ENCODE measurements at regions not wholly inside any gene's neighbourhood (a gene's known extent, or its start where the extent isn't known, plus 50 kb on each side); places are given as distances from the start of the nearest gene placed in this dataset.
"Not testable (repeated sequence)": the region's sequence is repeated elsewhere in the genome, so short reads cannot be mapped to it uniquely, and the experiment has no call there.

DNA sequence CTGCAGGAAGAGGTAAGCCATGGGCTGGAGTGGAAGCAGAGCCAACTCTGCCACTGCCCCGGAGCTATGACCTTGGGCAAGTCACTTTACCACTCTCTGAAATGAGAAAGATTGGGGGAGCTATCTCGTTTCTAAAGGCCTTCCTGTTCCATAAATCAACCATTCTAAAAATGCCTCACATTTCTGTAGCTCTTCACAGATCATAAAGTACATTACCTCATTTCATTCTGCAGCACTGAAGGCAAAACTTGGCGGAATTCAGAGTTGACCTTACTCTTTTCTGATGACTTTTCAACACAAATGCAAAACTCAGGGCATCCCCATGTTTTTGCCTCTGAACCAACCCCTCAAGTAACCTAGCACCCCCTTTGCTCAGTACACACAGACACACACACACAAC lies 404.0 kb upstream of the NFIA start:
- DNase-seq: no peak
- no peak overlapping the region for H3K27ac ChIP-seq (ENCODE audit: low read length)
- H3K36me3 ChIP-seq (ENCODE audit: control insufficient read depth, insufficient read depth, low read length): no peaks in the 10 kb centered on the region
- no peak overlapping the region for H3K4me3 ChIP-seq (ENCODE audit: low read length)
- no peaks in the 10 kb centered on the region for H3K27me3 ChIP-seq (ENCODE audit: control insufficient read depth, insufficient read depth, low read length)
- no peaks in the 10 kb centered on the region for H3K9me3 ChIP-seq (ENCODE audit: control insufficient read depth, low read depth, low read length)
- WGBS (ENCODE audit: insufficient coverage, low lambda C conversion rate): no CpG with 5 or more reads among the region's 3 CpGs
- no peaks in the 10 kb centered on the region for H3K4me1 ChIP-seq (ENCODE audit: control insufficient read depth, insufficient read depth, low read length)

DNA sequence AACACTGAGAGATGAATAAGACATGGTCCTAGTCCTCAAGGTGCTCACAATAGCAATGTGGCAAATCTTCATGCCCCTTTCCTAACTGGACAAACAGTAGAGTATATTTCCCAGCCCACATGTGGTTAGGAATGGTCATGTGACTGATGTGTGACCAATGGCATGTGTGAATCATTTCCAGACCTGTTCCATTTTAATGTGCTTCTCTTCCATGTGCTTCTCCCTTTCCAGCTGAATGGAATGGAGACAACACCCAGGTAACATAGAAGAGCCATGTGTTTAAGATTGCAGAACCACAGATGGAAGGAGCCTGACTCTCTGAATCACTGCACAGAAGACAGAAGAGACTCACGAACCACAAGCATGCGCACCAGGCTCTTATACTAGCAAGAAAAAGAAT lies 409.9 kb upstream of the NFIA start:
- Histone ChIP-seq H3K4me3 (ENCODE audit: low read length) (no peak overlapping the region), H3K4me1 (ENCODE audit: control insufficient read depth, insufficient read depth, low read length) (no peaks in the 10 kb centered on the region), H3K27ac (ENCODE audit: low read length) (no peak overlapping the region), H3K27me3 (ENCODE audit: control insufficient read depth, insufficient read depth, low read length) (no peaks in the 10 kb centered on the region), H3K36me3 (ENCODE audit: control insufficient read depth, insufficient read depth, low read length) (no peaks in the 10 kb centered on the region), H3K9me3 (ENCODE audit: control insufficient read depth, low read depth, low read length) (no peaks in the 10 kb centered on the region)
- no CpG with 5 or more reads among the region's 2 CpGs for WGBS (ENCODE audit: insufficient coverage, low lambda C conversion rate)
- DNase-seq: no peak

DNA sequence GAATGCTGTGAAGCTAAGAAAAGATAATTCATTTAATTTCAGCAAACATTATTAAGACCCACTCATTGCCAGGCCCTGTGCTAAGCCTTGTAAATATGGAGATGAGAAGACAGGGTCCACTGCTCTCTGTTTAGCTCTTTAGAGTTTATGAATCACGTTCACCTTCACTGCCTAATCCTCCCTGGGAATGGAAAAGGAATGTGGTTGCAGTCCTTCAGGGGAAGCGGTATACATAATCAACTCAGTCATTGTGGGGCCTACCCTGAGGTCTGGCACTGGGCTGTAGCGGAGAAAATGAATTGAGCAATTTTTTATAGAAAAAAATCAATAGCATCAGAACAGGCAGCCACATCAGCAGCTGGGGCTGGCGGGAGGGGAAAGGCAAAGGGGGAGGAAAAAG lies 412.1 kb upstream of the NFIA start:
- DNase-seq: no peak
- Histone ChIP-seq H3K4me1 (ENCODE audit: control insufficient read depth, insufficient read depth, low read length) (no peaks in the 10 kb centered on the region), H3K36me3 (ENCODE audit: control insufficient read depth, insufficient read depth, low read length) (no peaks in the 10 kb centered on the region), H3K4me3 (ENCODE audit: low read length) (no peak overlapping the region), H3K27me3 (ENCODE audit: control insufficient read depth, insufficient read depth, low read length) (no peaks in the 10 kb centered on the region), H3K27ac (ENCODE audit: low read length) (no peak overlapping the region), H3K9me3 (ENCODE audit: control insufficient read depth, low read depth, low read length) (no peaks in the 10 kb centered on the region)
- 71% methylated on average over 1 of the region's 4 CpGs for WGBS (ENCODE audit: insufficient coverage, low lambda C conversion rate)

DNA sequence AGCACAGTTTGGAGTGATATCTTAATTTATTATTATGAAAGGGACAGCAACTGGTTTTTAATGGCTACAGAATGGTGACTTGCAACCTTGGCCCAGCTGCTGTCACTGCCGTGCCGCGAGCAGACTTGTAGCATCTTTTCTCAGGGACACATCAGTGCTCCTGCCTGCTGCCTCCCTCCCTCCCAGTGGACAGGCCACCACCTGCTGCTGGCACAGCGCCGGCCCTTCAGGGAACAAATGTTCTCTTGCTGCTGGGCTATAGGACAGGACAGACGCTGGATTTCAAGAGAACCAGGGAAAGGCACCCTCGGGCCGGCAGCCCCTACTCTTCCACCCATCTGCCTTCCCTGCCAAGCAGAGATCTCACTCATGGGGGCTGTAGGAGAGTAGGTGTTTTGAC lies 413.8 kb upstream of the NFIA start:
- Histone ChIP-seq H3K4me1 (ENCODE audit: control insufficient read depth, insufficient read depth, low read length) (no peaks in the 10 kb centered on the region), H3K9me3 (ENCODE audit: control insufficient read depth, low read depth, low read length) (no peaks in the 10 kb centered on the region), H3K36me3 (ENCODE audit: control insufficient read depth, insufficient read depth, low read length) (no peaks in the 10 kb centered on the region), H3K27me3 (ENCODE audit: control insufficient read depth, insufficient read depth, low read length) (peaks cover 3% of the 10 kb centered on the region), H3K4me3 (ENCODE audit: low read length) (no peak overlapping the region), H3K27ac (ENCODE audit: low read length) (no peak overlapping the region)
- no CpG with 5 or more reads among the region's 8 CpGs for WGBS (ENCODE audit: insufficient coverage, low lambda C conversion rate)
- DNase-seq: no peak

DNA sequence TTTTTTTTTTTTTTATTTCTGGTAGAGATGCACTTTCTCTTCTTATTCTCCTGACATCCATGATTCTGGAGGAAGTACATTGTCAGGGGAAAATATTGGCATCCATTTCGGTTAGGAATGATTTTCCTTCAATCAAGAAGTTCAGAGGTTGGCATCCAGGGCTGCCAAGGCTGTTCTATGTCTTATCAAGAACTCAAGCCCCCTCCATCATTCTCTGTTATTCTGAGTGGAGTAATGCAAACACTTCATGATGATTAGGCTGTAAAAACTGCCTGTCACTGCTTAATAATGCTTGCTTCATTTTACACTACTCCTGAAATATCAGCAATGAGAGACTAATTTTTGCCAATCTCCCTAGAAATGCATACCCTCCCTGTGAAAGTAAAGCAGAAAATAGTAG lies 417.1 kb upstream of the NFIA start:
- H3K4me3 ChIP-seq (ENCODE audit: low read length): no peak overlapping the region
- no peaks in the 10 kb centered on the region for H3K36me3 ChIP-seq (ENCODE audit: control insufficient read depth, insufficient read depth, low read length)
- no CpG with 5 or more reads among the region's 1 CpG for WGBS (ENCODE audit: insufficient coverage, low lambda C conversion rate)

DNA sequence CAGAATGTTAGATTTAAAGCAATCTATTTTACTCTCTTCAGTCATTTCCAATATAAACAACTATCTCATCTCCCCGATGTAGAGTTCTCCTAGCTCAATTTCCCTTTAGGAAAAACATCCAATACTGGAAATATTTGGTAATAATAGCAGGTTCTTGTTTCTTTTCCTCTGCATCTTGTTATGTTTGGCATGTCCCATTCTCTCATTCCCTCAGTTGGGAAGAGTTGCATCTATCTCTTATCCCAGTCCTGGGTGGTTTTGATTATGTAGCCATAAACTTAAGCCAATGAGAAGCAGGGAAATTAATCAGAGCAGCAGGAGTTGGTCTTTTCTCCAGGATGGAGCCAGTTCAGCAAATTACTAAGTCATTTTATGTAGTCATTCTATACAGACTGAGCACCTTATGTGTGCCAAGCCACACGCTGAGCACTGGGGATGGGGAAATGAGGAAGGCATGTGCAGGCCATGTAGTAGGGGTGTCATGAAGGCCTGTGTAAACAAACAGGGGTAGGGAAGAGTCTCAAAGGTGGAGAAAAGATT lies 418.2 kb upstream of the NFIA start:
- Histone ChIP-seq H3K27ac (ENCODE audit: low read length) (no peak overlapping the region), H3K36me3 (ENCODE audit: control insufficient read depth, insufficient read depth, low read length) (no peaks in the 10 kb centered on the region), H3K4me3 (ENCODE audit: low read length) (no peak overlapping the region), H3K4me1 (ENCODE audit: control insufficient read depth, insufficient read depth, low read length) (no peaks in the 10 kb centered on the region), H3K9me3 (ENCODE audit: control insufficient read depth, low read depth, low read length) (no peaks in the 10 kb centered on the region), H3K27me3 (ENCODE audit: control insufficient read depth, insufficient read depth, low read length) (peaks cover 4% of the 10 kb centered on the region)
- WGBS (ENCODE audit: insufficient coverage, low lambda C conversion rate): 100% methylated on average over 1 of the region's 2 CpGs
- no peak for DNase-seq

More for the DNA sequence above, 417.1 kb upstream of the NFIA start:
- H3K4me1 ChIP-seq (ENCODE audit: control insufficient read depth, insufficient read depth, low read length): no peaks in the 10 kb centered on the region
- peaks cover 4% of the 10 kb centered on the region for H3K27me3 ChIP-seq (ENCODE audit: control insufficient read depth, insufficient read depth, low read length)
- no peaks in the 10 kb centered on the region for H3K9me3 ChIP-seq (ENCODE audit: control insufficient read depth, low read depth, low read length)
- no peak for DNase-seq
- no peak overlapping the region for H3K27ac ChIP-seq (ENCODE audit: low read length)

DNA sequence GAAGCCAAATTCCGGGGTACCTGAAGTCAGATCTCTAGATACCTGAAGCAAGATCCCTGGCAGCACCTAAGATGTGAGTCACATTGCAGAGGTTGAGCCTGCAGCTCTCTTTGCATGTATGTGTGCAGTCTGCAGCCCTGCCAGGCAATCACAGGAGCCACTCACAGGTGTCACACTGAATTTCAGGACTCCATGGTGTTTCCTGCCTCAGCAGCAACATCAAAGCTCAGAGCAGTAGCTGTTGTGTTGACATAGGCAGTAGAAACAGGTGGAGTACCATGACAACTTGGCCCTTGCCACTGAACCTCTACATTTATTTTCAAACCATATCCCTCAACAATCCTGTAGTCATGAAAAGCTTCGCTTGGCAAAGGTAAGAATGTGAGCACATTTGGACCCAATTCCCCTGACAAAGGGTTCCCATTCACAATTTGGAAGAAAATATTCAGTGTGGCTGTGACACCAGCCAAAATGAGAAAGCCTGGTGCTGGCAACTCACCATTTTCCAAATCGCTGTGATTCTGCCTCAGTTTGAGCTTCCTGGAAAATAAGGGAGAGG lies 419.8 kb upstream of the NFIA start:
- no peak for DNase-seq

DNA sequence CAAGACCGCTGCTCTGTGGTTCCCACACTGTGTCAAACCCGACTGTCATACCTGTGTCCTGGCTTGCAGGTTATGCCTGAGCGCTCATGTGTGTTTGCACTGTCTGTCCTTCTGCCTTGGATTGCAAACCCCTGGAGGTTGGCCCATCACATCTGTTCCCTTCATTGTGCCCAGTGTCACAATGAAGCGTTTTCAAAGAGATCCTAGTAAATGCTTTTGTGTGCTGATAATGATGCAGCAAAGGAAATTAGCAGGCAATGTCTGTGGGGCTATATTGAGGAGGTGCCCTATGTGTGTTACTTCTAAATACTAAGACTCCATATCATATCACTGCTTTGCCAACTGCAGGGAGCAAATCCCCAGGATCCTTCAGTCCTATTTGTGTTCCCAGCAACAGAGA lies 424.4 kb upstream of the NFIA start:
- Histone ChIP-seq H3K27ac (ENCODE audit: low read length) (no peak overlapping the region), H3K4me1 (ENCODE audit: control insufficient read depth, insufficient read depth, low read length) (no peaks in the 10 kb centered on the region), H3K9me3 (ENCODE audit: control insufficient read depth, low read depth, low read length) (no peaks in the 10 kb centered on the region), H3K36me3 (ENCODE audit: control insufficient read depth, insufficient read depth, low read length) (no peaks in the 10 kb centered on the region), H3K27me3 (ENCODE audit: control insufficient read depth, insufficient read depth, low read length) (peaks cover 2% of the 10 kb centered on the region), H3K4me3 (ENCODE audit: low read length) (no peak overlapping the region)
- no peak for DNase-seq
- no CpG with 5 or more reads among the region's 4 CpGs for WGBS (ENCODE audit: insufficient coverage, low lambda C conversion rate)

More for the DNA sequence above, 419.8 kb upstream of the NFIA start:
- no peaks in the 10 kb centered on the region for H3K4me1 ChIP-seq (ENCODE audit: control insufficient read depth, insufficient read depth, low read length)
- peaks cover 6% of the 10 kb centered on the region for H3K27me3 ChIP-seq (ENCODE audit: control insufficient read depth, insufficient read depth, low read length)
- H3K9me3 ChIP-seq (ENCODE audit: control insufficient read depth, low read depth, low read length): no peaks in the 10 kb centered on the region
- H3K27ac ChIP-seq (ENCODE audit: low read length): no peak overlapping the region
- no peak overlapping the region for H3K4me3 ChIP-seq (ENCODE audit: low read length)
- WGBS (ENCODE audit: insufficient coverage, low lambda C conversion rate): no CpG with 5 or more reads among the region's 3 CpGs
- H3K36me3 ChIP-seq (ENCODE audit: control insufficient read depth, insufficient read depth, low read length): no peaks in the 10 kb centered on the region

DNA sequence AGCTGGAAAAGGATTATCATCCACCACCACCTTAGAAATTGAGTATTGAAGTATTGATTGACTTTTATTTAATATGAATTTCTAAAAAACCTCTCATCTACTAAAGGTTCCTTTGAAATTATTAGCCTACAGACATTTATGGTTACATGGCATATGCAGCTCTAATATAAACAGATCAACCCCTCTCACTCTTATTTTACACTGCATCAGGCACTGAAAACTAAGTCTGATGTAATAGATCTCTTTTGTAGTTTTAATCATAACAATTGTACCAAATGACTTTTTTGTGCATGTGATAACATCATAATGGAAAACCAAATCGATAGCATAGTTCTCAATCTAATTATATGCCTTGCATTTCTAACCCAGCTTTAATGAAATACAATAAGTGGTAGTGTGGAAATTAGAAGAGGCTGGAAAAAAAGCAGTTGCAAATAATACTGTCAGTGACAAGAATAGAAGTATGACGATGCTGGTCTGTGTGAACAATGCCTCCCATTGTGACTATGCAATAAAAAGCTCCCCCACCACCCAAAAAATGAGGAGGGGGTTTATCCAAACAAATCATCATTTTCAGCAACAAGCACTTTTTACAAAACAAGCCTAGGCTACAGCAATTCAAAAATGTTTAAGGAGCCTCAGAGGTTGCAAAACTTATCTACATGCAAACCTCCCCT lies 426.5 kb upstream of the NFIA start:
- H3K9me3 ChIP-seq (ENCODE audit: control insufficient read depth, low read depth, low read length): no peaks in the 10 kb centered on the region
- no peaks in the 10 kb centered on the region for H3K4me1 ChIP-seq (ENCODE audit: control insufficient read depth, insufficient read depth, low read length)
- no peak overlapping the region for H3K27ac ChIP-seq (ENCODE audit: low read length)
- DNase-seq: no peak
- H3K36me3 ChIP-seq (ENCODE audit: control insufficient read depth, insufficient read depth, low read length): no peaks in the 10 kb centered on the region
- H3K27me3 ChIP-seq (ENCODE audit: control insufficient read depth, insufficient read depth, low read length): peaks cover 2% of the 10 kb centered on the region
- 80% methylated on average over 1 of the region's 2 CpGs for WGBS (ENCODE audit: insufficient coverage, low lambda C conversion rate)
- no peak overlapping the region for H3K4me3 ChIP-seq (ENCODE audit: low read length)

DNA sequence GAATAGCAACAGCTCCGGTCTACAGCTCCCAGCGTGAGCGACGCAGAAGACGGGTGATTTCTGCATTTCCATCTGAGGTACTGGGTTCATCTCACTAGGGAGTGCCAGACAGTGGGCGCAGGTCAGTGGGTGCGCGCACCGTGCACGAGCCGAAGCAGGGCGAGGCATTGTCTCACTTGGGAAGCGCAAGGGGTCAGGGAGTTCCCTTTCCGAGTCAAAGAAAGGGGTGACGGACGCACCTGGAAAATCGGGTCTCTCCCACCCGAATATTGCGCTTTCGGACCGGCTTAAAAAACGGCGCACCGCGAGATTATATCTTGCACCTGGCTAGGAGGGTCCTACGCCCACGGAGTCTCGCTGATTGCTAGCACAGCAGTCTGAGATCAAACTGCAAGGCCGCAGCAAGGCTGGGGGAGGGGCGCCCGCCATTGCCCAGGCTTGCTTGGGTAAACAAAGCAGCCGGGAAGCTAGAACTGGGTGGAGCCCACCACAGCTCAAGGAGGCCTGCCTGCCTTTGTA lies 442.3 kb upstream of the NFIA start:
- not testable (repeated sequence) for H3K9me3 ChIP-seq (ENCODE audit: control insufficient read depth, low read depth, low read length); H3K4me3 ChIP-seq (ENCODE audit: low read length); H3K27me3 ChIP-seq (ENCODE audit: control insufficient read depth, insufficient read depth, low read length); H3K27ac ChIP-seq (ENCODE audit: low read length); DNase-seq; H3K4me1 ChIP-seq (ENCODE audit: control insufficient read depth, insufficient read depth, low read length); H3K36me3 ChIP-seq (ENCODE audit: control insufficient read depth, insufficient read depth, low read length)
- WGBS (ENCODE audit: insufficient coverage, low lambda C conversion rate): no CpG with 5 or more reads among the region's 32 CpGs

DNA sequence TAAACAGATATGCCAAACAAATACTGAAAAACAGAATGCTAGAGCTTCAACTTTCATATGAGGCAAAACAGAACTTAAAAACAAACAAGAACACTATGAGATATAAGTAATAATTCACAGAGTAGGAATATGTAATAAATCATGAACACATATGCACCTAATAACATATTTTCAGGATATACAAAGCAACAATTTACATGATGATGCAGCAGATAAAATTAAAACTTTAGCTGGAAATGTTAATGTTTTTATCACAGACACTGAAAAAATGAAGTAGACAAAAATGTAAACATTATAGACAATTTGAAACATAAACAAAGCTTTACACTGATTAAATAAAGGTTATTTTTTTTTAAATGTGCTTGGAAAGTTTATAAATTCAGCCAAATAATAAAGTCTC lies 443.1 kb upstream of the NFIA start:
- DNase-seq: no peak
- H3K9me3 ChIP-seq (ENCODE audit: control insufficient read depth, low read depth, low read length): no peaks in the 10 kb centered on the region
- no peaks in the 10 kb centered on the region for H3K27me3 ChIP-seq (ENCODE audit: control insufficient read depth, insufficient read depth, low read length)
- no peaks in the 10 kb centered on the region for H3K4me1 ChIP-seq (ENCODE audit: control insufficient read depth, insufficient read depth, low read length)
- H3K36me3 ChIP-seq (ENCODE audit: control insufficient read depth, insufficient read depth, low read length): no peaks in the 10 kb centered on the region
- H3K27ac ChIP-seq (ENCODE audit: low read length): no peak overlapping the region
- H3K4me3 ChIP-seq (ENCODE audit: low read length): no peak overlapping the region

Data from large intestine (tissue), 3 donors.